CD4-positive, alpha-beta memory T cell (primary cell): ENCODE measurements at regions not wholly inside any gene's neighbourhood (a gene's known extent, or its start where the extent isn't known, plus 50 kb on each side); places are given as distances from the start of the nearest gene placed in this dataset.

Source experiments
- CTCF ChIA-PET: fragments of 350-600 bp; sonication (Branson Sonifier 250); formaldehyde crosslinking; loops from one replicate; lab custom pipeline; 2021; ENCODE audit warnings: inconsistent platforms; ENCODE audit not compliant: partially characterized antibody; lab: Charles Lee
- POLR2A ChIA-PET: fragments of 350-600 bp; sonication (Branson Sonifier 250); formaldehyde crosslinking; loops from one replicate; lab custom pipeline; 2021; ENCODE audit not compliant: partially characterized antibody; lab: Charles Lee
- DNase-seq, 5 donors: peaks; one replicate each; pipeline versions ENCODE4 v3.0.0 to v3.0.0-alpha.2; 2020 to 2022; ENCODE audit warnings: mixed read lengths in 1 of 5
- H3K27ac ChIP-seq: one replicate; pipeline ENCODE4 v1.7.0; 2013; ENCODE audit warnings: low read depth, low read length
- H3K27me3 ChIP-seq: 2 replicates; pipeline ENCODE4 v1.7.0; 2013; ENCODE audit warnings: mild to moderate bottlenecking, low read length, moderate library complexity; ENCODE audit not compliant: insufficient read depth
- H3K36me3 ChIP-seq: 2 replicates; pipeline ENCODE4 v1.7.0; 2013; ENCODE audit warnings: mild to moderate bottlenecking, low read length, moderate library complexity; ENCODE audit not compliant: insufficient read depth
- H3K4me1 ChIP-seq: 2 replicates; pipeline ENCODE4 v1.7.0; 2013; ENCODE audit warnings: mild to moderate bottlenecking, low read length, moderate library complexity; ENCODE audit not compliant: insufficient read depth
- H3K4me3 ChIP-seq, 2 donors: one replicate each; pipeline ENCODE4 v1.7.0; 2013; ENCODE audit warnings: low read length in 2 of 2, mild to moderate bottlenecking in 1 of 2
- H3K9me3 ChIP-seq, 2 donors: one replicate each; pipeline ENCODE4 v1.7.0; 2013; ENCODE audit warnings: low read length in 2 of 2, control low read depth in 1 of 2; ENCODE audit not compliant: control insufficient read depth in 1 of 2
- H3K27ac Mint-ChIP-seq, 7 donors: one replicate each; pipeline ENCODE4 v1.8.0; 2020 to 2021; ENCODE audit warnings: mixed read lengths in 7 of 7, mild to moderate bottlenecking in 6 of 7, inconsistent platforms in 3 of 7, moderate library complexity in 3 of 7
- H3K27me3 Mint-ChIP-seq, 2 donors: one replicate each; pipeline ENCODE4 v1.8.0; 2020 to 2021; ENCODE audit warnings: mixed read lengths in 2 of 2
- H3K36me3 Mint-ChIP-seq, 2 donors: one replicate each; pipeline ENCODE4 v1.8.0; 2020 to 2021; ENCODE audit warnings: mixed read lengths in 2 of 2, inconsistent platforms in 1 of 2, mild to moderate bottlenecking in 1 of 2
- H3K4me1 Mint-ChIP-seq, 4 donors: one replicate each; pipeline ENCODE4 v1.8.0; 2020 to 2021; ENCODE audit warnings: mixed read lengths in 4 of 4, mild to moderate bottlenecking in 1 of 4
- H3K4me3 Mint-ChIP-seq, 8 donors: one replicate each; pipeline ENCODE4 v1.8.0; 2020 to 2021; ENCODE audit warnings: mixed read lengths in 8 of 8, mild to moderate bottlenecking in 7 of 8, moderate library complexity in 6 of 8, inconsistent platforms in 3 of 8
- H3K9me3 Mint-ChIP-seq, 8 donors: one replicate each; pipeline ENCODE4 v1.8.0; 2020 to 2021; ENCODE audit warnings: mixed read lengths in 8 of 8, mild to moderate bottlenecking in 5 of 8, inconsistent platforms in 3 of 8, moderate library complexity in 1 of 8
- intact Hi-C: fragments of 100-400 bp; cut with micrococcal nuclease; formaldehyde crosslinking; loops from one replicate; pipeline ENCODE4 v1.15.1; 2023

DNA sequence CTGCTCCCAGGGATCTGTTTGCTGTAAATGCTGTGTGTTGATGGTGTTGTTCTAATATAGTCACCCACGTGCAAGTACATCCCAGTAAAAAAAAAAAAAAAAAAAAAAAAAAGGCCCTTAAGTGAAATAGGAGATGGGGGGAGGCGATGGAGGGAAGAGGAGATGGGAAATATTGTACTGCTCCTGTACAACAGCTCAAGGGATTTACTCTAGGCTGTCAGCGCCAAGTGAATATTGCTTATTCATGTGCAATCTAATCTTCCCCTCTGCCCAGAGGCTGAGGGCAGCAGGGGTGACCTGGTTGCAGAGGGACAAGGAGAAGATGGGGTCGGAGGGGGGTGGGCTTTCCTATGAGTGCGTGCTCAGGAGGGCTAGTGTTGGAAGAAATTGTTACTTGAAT, 206.2 kb upstream of the CADM1 start:
- Histone ChIP-seq H3K27ac (no peak overlapping the region), H3K36me3 (no peaks in the 10 kb centered on the region), H3K9me3 (no peaks in the 10 kb centered on the region), H3K4me1 (no peaks in the 10 kb centered on the region), H3K4me3 (no peak overlapping the region), H3K27me3 (no peaks in the 10 kb centered on the region)
- no peak overlapping the region for H3K4me3 Mint-ChIP-seq
- H3K27me3 Mint-ChIP-seq = peaks cover 2% of the 10 kb centered on the region in 2 donors
- CTCF ChIA-PET = no interaction called here
- peaks cover 0 to 5% (median 1%) of the 10 kb centered on the region in 8 donors for H3K9me3 Mint-ChIP-seq
- intact Hi-C loops = no loop called here
- H3K27ac Mint-ChIP-seq = no peak overlapping the region
- no peak for DNase-seq
- POLR2A ChIA-PET = no interaction called here
- no peaks in the 10 kb centered on the region for H3K36me3 Mint-ChIP-seq
- H3K4me1 Mint-ChIP-seq = peaks cover 0 to 3% (median 1%) of the 10 kb centered on the region in 4 donors

DNA sequence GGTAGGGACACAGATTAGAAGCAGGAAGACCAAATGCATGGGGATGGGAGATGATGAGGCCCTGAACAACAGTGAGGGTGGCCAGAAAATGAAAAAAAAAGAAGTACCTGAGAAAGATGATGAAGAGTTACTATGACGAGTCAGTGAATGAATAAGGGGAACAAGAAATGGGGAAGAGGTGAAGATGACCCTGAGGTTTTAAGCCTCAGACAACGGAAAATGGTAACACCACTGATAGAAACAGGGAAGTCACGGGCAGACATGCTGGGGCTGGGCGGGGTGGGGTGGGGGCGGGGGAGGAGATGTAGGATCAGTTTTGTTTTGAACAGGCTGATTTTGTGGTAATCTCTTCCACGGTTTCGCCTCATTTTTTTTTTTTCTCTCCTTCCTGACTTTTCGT, 205.1 kb upstream of the CADM1 start:
- Mint-ChIP-seq H3K4me1 (peaks cover 0 to 3% (median 1%) of the 10 kb centered on the region in 4 donors), H3K36me3 (no peaks in the 10 kb centered on the region), H3K27me3 (peaks cover 2% of the 10 kb centered on the region in 2 donors), H3K27ac (peak overlapping the region in 1 of 7 donors; percentile 6), H3K9me3 (peaks cover 0 to 5% (median 3%) of the 10 kb centered on the region in 8 donors), H3K4me3 (no peak overlapping the region)
- POLR2A ChIA-PET = no interaction called here
- no peak overlapping the region for H3K27ac ChIP-seq
- intact Hi-C loops = no loop called here
- no peaks in the 10 kb centered on the region for H3K9me3 ChIP-seq
- no peak overlapping the region for H3K4me3 ChIP-seq
- no peaks in the 10 kb centered on the region for H3K4me1 ChIP-seq
- CTCF ChIA-PET = no interaction called here
- no peaks in the 10 kb centered on the region for H3K27me3 ChIP-seq
- no peaks in the 10 kb centered on the region for H3K36me3 ChIP-seq
- DNase-seq = no peak

DNA sequence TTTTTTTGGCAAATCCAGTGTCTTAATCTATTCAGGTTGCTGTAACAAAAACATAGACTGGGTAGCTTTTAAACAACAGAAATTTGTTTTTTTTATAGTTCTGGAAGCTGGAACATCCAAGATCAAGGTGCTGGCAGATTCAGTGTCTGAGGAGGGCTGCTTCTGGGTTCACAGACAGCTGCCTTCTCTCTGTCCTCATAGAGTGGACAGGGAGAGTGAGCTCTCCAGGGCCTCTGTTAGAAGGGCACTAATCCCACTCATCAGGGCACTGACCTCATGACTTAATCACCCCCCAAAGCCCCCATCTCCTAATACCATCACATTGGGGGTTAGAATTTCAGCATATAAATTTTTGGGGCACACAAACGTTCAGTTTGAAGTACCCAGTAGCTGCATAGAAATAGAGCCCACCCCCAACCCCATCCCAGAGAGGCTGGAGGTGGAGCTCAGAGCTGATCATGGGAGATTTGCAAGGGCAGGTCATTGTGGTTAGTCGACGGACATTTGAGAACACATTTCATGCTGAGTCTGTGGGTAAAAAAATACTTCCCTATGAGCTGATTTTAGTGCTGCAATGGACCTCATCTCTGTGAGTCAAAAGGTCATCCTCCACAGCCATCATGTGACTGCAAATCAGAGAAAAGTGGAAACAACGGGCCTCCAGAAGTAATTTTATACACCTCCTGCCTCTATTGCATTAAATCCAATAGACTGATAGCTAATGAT, 203.1 kb upstream of the CADM1 start:
- H3K36me3 ChIP-seq = no peaks in the 10 kb centered on the region
- no peaks in the 10 kb centered on the region for H3K9me3 ChIP-seq
- Mint-ChIP-seq H3K9me3 (peaks cover 0 to 10% (median 4%) of the 10 kb centered on the region in 8 donors), H3K4me1 (peaks cover 0 to 3% (median 1%) of the 10 kb centered on the region in 4 donors), H3K27me3 (peaks cover 2% of the 10 kb centered on the region in 2 donors), H3K4me3 (no peak overlapping the region), H3K27ac (no peak overlapping the region), H3K36me3 (no peaks in the 10 kb centered on the region)
- H3K4me3 ChIP-seq = no peak overlapping the region
- intact Hi-C loops = no loop called here
- no peaks in the 10 kb centered on the region for H3K4me1 ChIP-seq
- POLR2A ChIA-PET = no interaction called here
- no peak for DNase-seq
- no peaks in the 10 kb centered on the region for H3K27me3 ChIP-seq
- H3K27ac ChIP-seq = no peak overlapping the region
- CTCF ChIA-PET = no interaction called here

DNA sequence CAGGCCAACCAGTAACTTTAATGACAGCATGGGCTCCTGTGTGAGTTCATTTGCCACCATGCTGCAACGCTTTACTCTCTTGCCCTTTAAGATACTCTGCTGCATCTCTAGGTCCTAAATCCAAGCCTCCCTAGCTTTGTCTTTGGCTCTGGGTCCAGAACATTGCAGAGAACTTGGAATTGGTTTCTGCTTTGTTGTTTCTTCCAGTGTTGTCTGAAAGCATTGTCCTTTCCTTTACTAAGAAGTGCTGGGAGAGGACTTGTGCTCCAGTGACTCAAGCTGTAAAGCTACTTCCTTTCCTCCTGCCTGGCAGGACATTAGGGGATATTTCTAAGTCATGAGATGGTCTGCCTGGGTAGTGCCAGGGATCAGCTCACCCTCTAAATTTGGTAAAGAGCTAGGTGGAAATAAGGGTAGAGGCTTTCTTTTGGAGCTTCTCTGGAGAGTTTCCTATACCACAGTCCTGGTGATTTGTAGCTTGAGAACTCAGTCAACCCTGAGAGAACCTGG, 202.5 kb upstream of the CADM1 start:
- no peak overlapping the region for H3K27ac Mint-ChIP-seq
- no peak for DNase-seq
- Histone ChIP-seq H3K9me3 (no peaks in the 10 kb centered on the region), H3K4me3 (no peak overlapping the region), H3K27ac (no peak overlapping the region), H3K27me3 (no peaks in the 10 kb centered on the region), H3K36me3 (no peaks in the 10 kb centered on the region), H3K4me1 (no peaks in the 10 kb centered on the region)
- POLR2A ChIA-PET = no interaction called here
- peaks cover 0 to 3% (median 1%) of the 10 kb centered on the region in 4 donors for H3K4me1 Mint-ChIP-seq
- H3K4me3 Mint-ChIP-seq = no peak overlapping the region
- H3K27me3 Mint-ChIP-seq = peaks cover 2% of the 10 kb centered on the region in 2 donors
- H3K9me3 Mint-ChIP-seq = peaks cover 0 to 11% (median 4%) of the 10 kb centered on the region in 8 donors
- intact Hi-C loops = no loop called here
- H3K36me3 Mint-ChIP-seq = no peaks in the 10 kb centered on the region
- CTCF ChIA-PET = no interaction called here

DNA sequence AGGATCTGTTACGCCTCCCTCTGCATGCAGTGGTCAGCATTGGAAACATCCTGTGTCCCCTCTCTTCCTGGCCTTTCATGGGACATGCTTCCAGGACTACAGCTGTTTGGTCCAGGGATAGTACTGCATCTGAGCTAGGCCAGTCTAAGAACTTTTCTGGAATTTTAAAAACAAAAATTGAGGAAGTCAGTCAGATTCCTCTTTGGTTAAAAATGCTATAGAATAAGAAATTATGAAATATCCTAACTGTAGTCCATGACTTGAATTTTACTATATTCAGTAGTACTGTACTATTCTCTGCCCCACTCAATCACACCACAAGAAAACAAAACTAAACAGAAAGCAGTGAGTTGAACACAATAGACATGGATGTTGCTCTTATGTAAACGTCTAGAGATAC, 201.0 kb upstream of the CADM1 start:
- H3K4me3 Mint-ChIP-seq = no peak overlapping the region
- Histone ChIP-seq H3K27ac (no peak overlapping the region), H3K36me3 (no peaks in the 10 kb centered on the region), H3K27me3 (no peaks in the 10 kb centered on the region), H3K4me1 (no peaks in the 10 kb centered on the region), H3K4me3 (no peak overlapping the region), H3K9me3 (no peaks in the 10 kb centered on the region)
- peaks cover 0 to 3% (median 1%) of the 10 kb centered on the region in 4 donors for H3K4me1 Mint-ChIP-seq
- intact Hi-C loops = no loop called here
- peaks cover 0 to 9% (median 4%) of the 10 kb centered on the region in 8 donors for H3K9me3 Mint-ChIP-seq
- no peak for DNase-seq
- CTCF ChIA-PET = no interaction called here
- POLR2A ChIA-PET = no interaction called here
- no peak overlapping the region for H3K27ac Mint-ChIP-seq
- H3K36me3 Mint-ChIP-seq = no peaks in the 10 kb centered on the region
- peaks cover 2% of the 10 kb centered on the region in 2 donors for H3K27me3 Mint-ChIP-seq

DNA sequence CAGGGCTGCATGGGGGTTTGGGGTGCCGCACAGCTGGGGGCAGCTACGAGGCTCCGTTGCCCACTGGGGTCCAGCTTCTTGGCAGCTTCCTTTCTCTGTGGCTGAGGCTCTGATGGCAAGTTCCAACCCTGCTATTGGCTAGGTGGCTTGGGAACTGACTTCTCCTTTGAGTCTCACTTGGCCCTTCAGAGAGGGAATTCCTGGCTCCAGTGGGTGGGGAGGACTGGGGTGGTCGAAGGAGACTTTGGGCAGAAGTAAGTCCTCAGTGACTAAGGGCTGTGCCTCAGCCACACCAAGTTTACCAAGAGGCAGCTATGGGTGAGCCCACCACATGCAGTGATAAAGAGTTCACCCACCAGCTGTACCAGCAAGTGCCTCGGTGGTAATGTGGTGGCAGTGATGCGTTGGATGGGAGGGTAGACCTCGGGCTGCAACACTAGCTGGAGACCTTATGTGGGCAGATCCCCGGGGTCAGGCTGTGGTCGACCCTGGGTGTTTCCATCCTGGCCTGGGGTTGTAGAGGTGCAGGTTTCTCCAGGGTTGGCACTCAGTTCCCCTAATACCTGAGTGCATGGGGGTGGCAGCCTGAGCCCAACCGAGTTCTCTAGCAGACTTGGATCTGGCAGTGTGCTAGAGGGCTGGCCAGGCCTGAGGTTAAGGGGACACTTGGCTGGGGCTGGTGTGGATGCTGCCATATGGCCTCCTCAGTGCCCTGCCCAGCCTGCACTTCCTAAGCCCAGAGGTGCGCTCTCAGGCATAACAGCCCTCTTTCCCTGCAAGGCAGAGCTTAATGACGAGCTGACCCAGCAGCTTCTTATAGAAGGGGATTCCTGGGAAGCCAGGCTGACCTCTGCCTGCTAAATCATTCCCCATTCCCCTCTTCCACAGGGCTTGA, 197.0 kb upstream of the CADM1 start:
- no peaks in the 10 kb centered on the region for H3K36me3 Mint-ChIP-seq
- Histone ChIP-seq H3K9me3 (no peaks in the 10 kb centered on the region), H3K27ac (no peak overlapping the region), H3K27me3 (no peaks in the 10 kb centered on the region), H3K4me3 (no peak overlapping the region), H3K36me3 (no peaks in the 10 kb centered on the region), H3K4me1 (no peaks in the 10 kb centered on the region)
- H3K27ac Mint-ChIP-seq = no peak overlapping the region
- peaks cover 0 to 2% of the 10 kb centered on the region in 2 donors for H3K27me3 Mint-ChIP-seq
- ChIA-PET POLR2A (no interaction called here), CTCF (no interaction called here)
- no peaks in the 10 kb centered on the region for H3K4me1 Mint-ChIP-seq
- intact Hi-C loops = no loop called here
- no peak overlapping the region for H3K4me3 Mint-ChIP-seq
- H3K9me3 Mint-ChIP-seq = peaks cover 0 to 12% (median 4%) of the 10 kb centered on the region in 8 donors
- no peak for DNase-seq

DNA sequence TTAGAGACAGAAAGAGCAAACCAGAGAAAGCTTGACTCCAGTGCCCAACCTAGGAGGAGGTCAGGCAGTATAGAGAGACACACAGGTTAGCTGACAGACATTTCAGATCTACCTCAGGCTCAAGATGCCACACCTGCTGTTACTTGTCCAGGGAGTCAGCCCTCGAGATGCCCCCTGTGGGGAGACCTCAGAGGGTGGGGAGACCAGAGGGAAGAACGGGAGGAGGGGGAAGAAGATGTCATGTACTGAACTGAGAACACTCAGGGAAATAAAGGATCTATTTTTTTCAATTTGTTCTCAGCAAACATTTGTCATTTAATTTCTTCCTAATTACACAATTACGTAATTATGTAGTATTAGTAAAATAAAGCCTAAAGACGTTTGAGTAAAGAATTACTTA, 196.3 kb upstream of the CADM1 start:
- no peak overlapping the region for H3K27ac ChIP-seq
- H3K4me1 ChIP-seq = no peaks in the 10 kb centered on the region
- DNase-seq = no peak
- no peak overlapping the region for H3K4me3 Mint-ChIP-seq
- H3K36me3 Mint-ChIP-seq = no peaks in the 10 kb centered on the region
- ChIA-PET CTCF (no interaction called here), POLR2A (no interaction called here)
- H3K4me1 Mint-ChIP-seq = no peaks in the 10 kb centered on the region
- no peak overlapping the region for H3K27ac Mint-ChIP-seq
- H3K4me3 ChIP-seq = no peak overlapping the region
- H3K36me3 ChIP-seq = no peaks in the 10 kb centered on the region
- peaks cover 0 to 12% (median 4%) of the 10 kb centered on the region in 8 donors for H3K9me3 Mint-ChIP-seq
- peaks cover 0 to 2% of the 10 kb centered on the region in 2 donors for H3K27me3 Mint-ChIP-seq
- no peaks in the 10 kb centered on the region for H3K27me3 ChIP-seq
- intact Hi-C loops = no loop called here
- no peaks in the 10 kb centered on the region for H3K9me3 ChIP-seq
